ENCODE measurements at regions not wholly inside any gene's neighbourhood (a gene's known extent, or its start where the extent isn't known, plus 50 kb on each side); places are given as distances from the start of the nearest gene placed in this dataset.

DNA sequence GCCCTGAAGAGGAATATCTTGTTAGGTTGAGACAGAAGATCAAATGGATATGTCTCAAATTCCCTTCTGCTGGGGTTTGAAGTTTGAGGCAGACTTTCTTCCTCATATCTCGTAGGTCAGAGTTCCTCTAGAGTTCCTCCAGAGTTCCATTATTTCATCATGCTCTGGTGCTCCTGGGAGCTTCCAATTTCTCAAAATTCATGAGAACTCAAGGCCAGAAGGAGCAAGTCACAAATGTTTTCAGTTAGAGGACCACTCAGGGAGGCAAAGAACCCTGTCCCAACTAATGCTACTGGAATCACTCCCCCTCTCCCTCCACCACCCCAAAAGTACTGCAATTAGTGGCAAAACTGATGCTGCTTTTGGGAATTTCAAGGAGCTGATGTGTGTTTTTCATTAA is 115.7 kb upstream of the RBMS1 start:
- TF ChIP-seq, protein P1, sequence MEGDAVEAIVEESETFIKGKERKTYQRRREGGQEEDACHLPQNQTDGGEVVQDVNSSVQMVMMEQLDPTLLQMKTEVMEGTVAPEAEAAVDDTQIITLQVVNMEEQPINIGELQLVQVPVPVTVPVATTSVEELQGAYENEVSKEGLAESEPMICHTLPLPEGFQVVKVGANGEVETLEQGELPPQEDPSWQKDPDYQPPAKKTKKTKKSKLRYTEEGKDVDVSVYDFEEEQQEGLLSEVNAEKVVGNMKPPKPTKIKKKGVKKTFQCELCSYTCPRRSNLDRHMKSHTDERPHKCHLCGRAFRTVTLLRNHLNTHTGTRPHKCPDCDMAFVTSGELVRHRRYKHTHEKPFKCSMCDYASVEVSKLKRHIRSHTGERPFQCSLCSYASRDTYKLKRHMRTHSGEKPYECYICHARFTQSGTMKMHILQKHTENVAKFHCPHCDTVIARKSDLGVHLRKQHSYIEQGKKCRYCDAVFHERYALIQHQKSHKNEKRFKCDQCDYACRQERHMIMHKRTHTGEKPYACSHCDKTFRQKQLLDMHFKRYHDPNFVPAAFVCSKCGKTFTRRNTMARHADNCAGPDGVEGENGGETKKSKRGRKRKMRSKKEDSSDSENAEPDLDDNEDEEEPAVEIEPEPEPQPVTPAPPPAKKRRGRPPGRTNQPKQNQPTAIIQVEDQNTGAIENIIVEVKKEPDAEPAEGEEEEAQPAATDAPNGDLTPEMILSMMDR (IDR thresholded peaks at IDR 0.05) = no peak
- no peaks in the 10 kb centered on the region for H3K4me1 ChIP-seq
- no peak overlapping the region for H3K4me3 ChIP-seq
- H3K36me3 ChIP-seq = no peaks in the 10 kb centered on the region
- H3K9me3 ChIP-seq = no peaks in the 10 kb centered on the region
- no peak overlapping the region for H3K9ac ChIP-seq (ENCODE audit: low read depth in 2 of 2, low read length in 2 of 2)
- intact Hi-C loops (cut with DNase I) = no loop called here
- no peaks in the 10 kb centered on the region for H3K27me3 ChIP-seq
- H3K27ac ChIP-seq = no peak overlapping the region
- DNase-seq = no peak

DNA sequence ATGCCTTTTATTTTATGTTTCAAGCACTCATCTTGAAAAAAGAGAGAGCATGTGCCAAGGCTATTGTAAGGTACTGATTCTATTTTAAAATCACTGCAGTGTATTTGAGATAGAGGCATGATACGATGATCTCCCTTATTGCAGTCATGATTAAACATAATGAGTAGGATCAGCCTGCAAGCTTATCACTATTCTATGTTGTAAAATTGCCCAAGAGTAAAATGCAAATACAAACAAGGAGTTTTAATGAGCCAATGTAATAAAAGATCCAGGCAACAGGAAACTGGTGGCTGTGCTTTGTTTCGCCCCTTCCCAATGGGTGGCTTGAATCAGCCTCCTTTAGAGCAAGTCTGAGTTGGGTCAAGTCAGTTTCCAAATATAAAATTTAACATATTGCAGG is 116.4 kb upstream of the RBMS1 start:
- H3K27ac ChIP-seq = no peak overlapping the region
- intact Hi-C loops (cut with DNase I) = no loop called here
- TF ChIP-seq, protein P1 (IDR thresholded peaks at IDR 0.05) = no peak
- no peak for DNase-seq
- H3K9ac ChIP-seq (ENCODE audit: low read depth in 2 of 2, low read length in 2 of 2) = no peak overlapping the region
- no peaks in the 10 kb centered on the region for H3K9me3 ChIP-seq
- no peaks in the 10 kb centered on the region for H3K36me3 ChIP-seq
- H3K4me1 ChIP-seq = no peaks in the 10 kb centered on the region
- no peaks in the 10 kb centered on the region for H3K27me3 ChIP-seq
- H3K4me3 ChIP-seq = no peak overlapping the region

DNA sequence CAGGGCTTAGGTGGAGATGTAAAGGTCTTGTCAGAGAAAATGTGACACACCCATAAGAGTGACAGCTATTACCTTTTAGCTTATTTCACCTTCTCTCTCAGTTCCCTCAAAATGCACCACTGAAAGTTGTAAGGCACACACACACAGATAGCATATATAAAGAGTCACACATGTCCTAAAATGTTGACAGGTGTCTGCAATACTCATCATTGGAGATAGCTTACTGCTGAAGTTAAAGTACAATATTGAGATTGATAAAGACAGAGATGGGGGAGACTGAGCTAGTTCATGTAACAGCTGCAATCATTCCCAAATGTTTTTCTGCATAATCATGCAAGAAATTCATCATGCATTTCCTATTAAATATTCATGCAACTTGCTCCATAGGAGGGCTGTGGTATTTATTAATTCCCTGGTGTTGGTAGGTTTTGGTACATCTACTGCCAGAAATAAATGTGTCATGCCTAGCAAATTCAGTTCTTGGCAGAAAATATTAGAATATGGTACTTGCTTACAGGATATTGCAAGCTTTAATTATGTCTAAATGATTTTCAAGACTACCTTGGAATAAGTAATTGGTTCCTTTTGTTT is 118.8 kb upstream of the RBMS1 start:
- H3K9me3 ChIP-seq = no peaks in the 10 kb centered on the region
- no peaks in the 10 kb centered on the region for H3K36me3 ChIP-seq
- no peaks in the 10 kb centered on the region for H3K27me3 ChIP-seq
- DNase-seq = no peak
- intact Hi-C loops (cut with DNase I) = no loop called here
- H3K27ac ChIP-seq = no peak overlapping the region
- no peak overlapping the region for H3K4me3 ChIP-seq
- TF ChIP-seq, protein P1 (IDR thresholded peaks at IDR 0.05) = no peak
- H3K4me1 ChIP-seq = no peaks in the 10 kb centered on the region
- no peak overlapping the region for H3K9ac ChIP-seq (ENCODE audit: low read depth in 2 of 2, low read length in 2 of 2)

DNA sequence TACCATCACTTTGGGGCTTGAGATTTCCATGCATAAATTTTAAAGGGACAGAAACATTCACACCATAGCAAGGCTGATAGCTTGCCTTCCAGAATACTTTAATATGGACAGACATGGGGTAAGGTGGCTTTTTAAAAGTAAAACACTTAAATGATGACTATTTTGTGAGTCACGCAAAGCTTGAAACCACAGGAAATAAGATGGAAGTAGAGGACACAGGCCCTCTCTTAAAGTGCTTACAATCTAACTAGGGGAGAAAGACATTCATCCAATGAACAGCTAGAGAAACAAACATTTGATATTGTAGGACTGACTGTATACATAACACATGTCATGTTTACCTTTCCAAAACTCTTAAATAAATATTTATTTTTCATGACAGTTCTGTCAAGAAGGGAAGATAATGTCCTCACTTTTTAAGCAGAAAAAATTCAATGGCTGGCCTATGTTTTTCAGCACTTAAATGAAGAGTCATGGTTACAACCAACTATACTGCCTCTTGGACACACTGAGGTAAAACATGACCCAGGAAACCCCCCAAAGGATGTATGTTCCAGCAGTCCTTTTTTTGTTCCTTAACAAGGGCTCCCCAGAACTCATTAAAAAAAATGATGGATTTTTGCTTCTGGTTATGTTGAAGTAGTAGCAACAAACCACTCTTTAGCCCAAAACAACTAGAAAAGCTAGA is 120.0 kb upstream of the RBMS1 start:
- Histone ChIP-seq H3K36me3 (no peaks in the 10 kb centered on the region), H3K4me3 (no peak overlapping the region), H3K9ac (ENCODE audit: low read depth in 2 of 2, low read length in 2 of 2) (no peak overlapping the region), H3K4me1 (no peaks in the 10 kb centered on the region), H3K27me3 (no peaks in the 10 kb centered on the region), H3K9me3 (no peaks in the 10 kb centered on the region), H3K27ac (no peak overlapping the region)
- no peak for DNase-seq
- intact Hi-C loops (cut with DNase I) = no loop called here
- TF ChIP-seq, protein P1 (IDR thresholded peaks at IDR 0.05) = no peak

DNA sequence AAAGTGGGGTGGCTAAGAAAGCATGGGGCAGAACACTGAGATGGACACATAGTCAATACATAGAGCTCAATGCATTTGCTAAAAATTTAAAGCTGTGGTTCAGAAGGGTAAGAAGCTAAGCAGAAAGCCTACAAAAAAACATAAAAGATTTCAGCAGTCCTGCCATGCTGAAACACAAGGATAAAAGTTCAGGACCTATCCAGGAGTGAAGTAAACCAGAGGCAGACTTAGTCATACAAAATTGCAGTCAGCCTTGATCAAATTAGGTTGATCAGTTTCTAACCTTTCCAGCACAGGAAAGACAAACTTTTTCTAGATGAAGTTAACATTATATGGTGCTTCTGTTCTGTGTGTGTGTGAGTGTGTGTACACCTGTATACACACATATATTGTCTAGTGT is 120.8 kb upstream of the RBMS1 start:
- Histone ChIP-seq H3K4me3 (no peak overlapping the region), H3K9ac (ENCODE audit: low read depth in 2 of 2, low read length in 2 of 2) (no peak overlapping the region), H3K36me3 (no peaks in the 10 kb centered on the region), H3K9me3 (no peaks in the 10 kb centered on the region), H3K4me1 (no peaks in the 10 kb centered on the region), H3K27ac (no peak overlapping the region), H3K27me3 (no peaks in the 10 kb centered on the region)
- intact Hi-C loops (cut with DNase I) = no loop called here
- no peak for DNase-seq
- TF ChIP-seq, protein P1 (IDR thresholded peaks at IDR 0.05) = no peak
